ENCODE measurements at regions not wholly inside any gene's neighbourhood (a gene's known extent, or its start where the extent isn't known, plus 50 kb on each side); places are given as distances from the start of the nearest gene placed in this dataset.

- Histone ChIP-seq H3K27ac (no peak overlapping the region), H3K36me3 (no peaks in the 10 kb centered on the region), H3K4me1 (no peaks in the 10 kb centered on the region), H3K27me3 (no peaks in the 10 kb centered on the region), H3K9me3 (no peaks in the 10 kb centered on the region), H3K4me3 (no peak overlapping the region)
- TF ChIP-seq POLR2A (IDR thresholded peaks at IDR 0.05) (no peak), CTCF (IDR thresholded peaks at IDR 0.05) (no peak)
- intact Hi-C loops (cut with DNase I; ENCODE audit: low total_unique reads): no loop called here
- DNase-seq: no peak
These were observed 181.1 kb upstream of the PABPC4L start for GRCh38 chr4:134382478-134383227.

- Histone ChIP-seq H3K4me3 (no peak overlapping the region), H3K4me1 (no peaks in the 10 kb centered on the region), H3K27me3 (no peaks in the 10 kb centered on the region), H3K27ac (no peak overlapping the region), H3K36me3 (no peaks in the 10 kb centered on the region), H3K9me3 (no peaks in the 10 kb centered on the region)
- TF ChIP-seq CTCF (IDR thresholded peaks at IDR 0.05) (no peak), POLR2A (IDR thresholded peaks at IDR 0.05) (no peak)
- no peak for DNase-seq
- intact Hi-C loops (cut with DNase I; ENCODE audit: low total_unique reads): no loop called here
These were observed 174.2 kb upstream of the PABPC4L start for GRCh38 chr4:134375775-134376174.

- TF ChIP-seq POLR2A (IDR thresholded peaks at IDR 0.05) (no peak), CTCF (IDR thresholded peaks at IDR 0.05) (no peak)
- intact Hi-C loops (cut with DNase I; ENCODE audit: low total_unique reads): no loop called here
- Histone ChIP-seq H3K9me3 (no peaks in the 10 kb centered on the region), H3K4me3 (no peak overlapping the region), H3K27ac (no peak overlapping the region), H3K36me3 (no peaks in the 10 kb centered on the region), H3K4me1 (no peaks in the 10 kb centered on the region), H3K27me3 (no peaks in the 10 kb centered on the region)
- no peak for DNase-seq
These were observed 164.3 kb upstream of the PABPC4L start for GRCh38 chr4:134365852-134366251.

- intact Hi-C loops (cut with DNase I; ENCODE audit: low total_unique reads): no loop called here
- H3K4me1 ChIP-seq: no peaks in the 10 kb centered on the region
- no peak overlapping the region for H3K4me3 ChIP-seq
- DNase-seq: no peak
- no peak for TF ChIP-seq CTCF (IDR thresholded peaks at IDR 0.05)
- no peak for TF ChIP-seq POLR2A (IDR thresholded peaks at IDR 0.05)
- no peaks in the 10 kb centered on the region for H3K27me3 ChIP-seq
- H3K27ac ChIP-seq: no peak overlapping the region
- no peaks in the 10 kb centered on the region for H3K36me3 ChIP-seq
- no peaks in the 10 kb centered on the region for H3K9me3 ChIP-seq
These were observed 163.3 kb upstream of the PABPC4L start for GRCh38 chr4:134364928-134365327.

- Histone ChIP-seq H3K4me3 (no peak overlapping the region), H3K27me3 (no peaks in the 10 kb centered on the region), H3K4me1 (no peaks in the 10 kb centered on the region), H3K36me3 (no peaks in the 10 kb centered on the region), H3K27ac (no peak overlapping the region), H3K9me3 (no peaks in the 10 kb centered on the region)
- intact Hi-C loops (cut with DNase I; ENCODE audit: low total_unique reads): no loop called here
- no peak for TF ChIP-seq POLR2A (IDR thresholded peaks at IDR 0.05)
- TF ChIP-seq CTCF (IDR thresholded peaks at IDR 0.05): no peak
- no peak for DNase-seq
These were observed 143.7 kb upstream of the PABPC4L start for GRCh38 chr4:134345244-134345643.
